Spinal cord (tissue), 9 donors: ENCODE measurements at regions not wholly inside any gene's neighbourhood (a gene's known extent, or its start where the extent isn't known, plus 50 kb on each side); places are given as distances from the start of the nearest gene placed in this dataset.

ENCODE experiments used
- DNase-seq, 6 donors: peaks; one replicate each; pipeline versions ENCODE4 v3.0.0 to v3.0.0-alpha.2; 2013 to 2015; ENCODE audit warnings: low spot score in 6 of 6, low read depth in 4 of 6
- H3K27ac ChIP-seq: one replicate; pipeline ENCODE4 v1.5.1; 2013; ENCODE audit warnings: low read depth, low read length, control low read depth
- H3K27me3 ChIP-seq: one replicate; pipeline ENCODE4 v1.6.1; 2013; ENCODE audit warnings: low read length; ENCODE audit not compliant: control insufficient read depth, insufficient read depth
- H3K36me3 ChIP-seq: one replicate; pipeline ENCODE4 v1.6.1; 2013; ENCODE audit warnings: low read length; ENCODE audit not compliant: control insufficient read depth, insufficient read depth
- H3K4me1 ChIP-seq: one replicate; pipeline ENCODE4 v1.6.1; 2013; ENCODE audit warnings: low read length; ENCODE audit not compliant: control insufficient read depth, insufficient read depth
- H3K4me3 ChIP-seq: one replicate; pipeline ENCODE4 v1.5.1; 2013; ENCODE audit warnings: low read depth, low read length, control low read depth
- H3K9me3 ChIP-seq: one replicate; pipeline ENCODE4 v1.6.1; 2013; ENCODE audit warnings: low read length; ENCODE audit not compliant: control insufficient read depth, insufficient read depth
- WGBS: methylation state at CpG from one replicate; pipeline ENCODE4 v1.1.5; 2013; ENCODE audit warnings: missing lambda C conversion rate; ENCODE audit not compliant: insufficient coverage; 5-methylcytosine and 5-hydroxymethylcytosine counted together
- donor health status: healthy.

DNA sequence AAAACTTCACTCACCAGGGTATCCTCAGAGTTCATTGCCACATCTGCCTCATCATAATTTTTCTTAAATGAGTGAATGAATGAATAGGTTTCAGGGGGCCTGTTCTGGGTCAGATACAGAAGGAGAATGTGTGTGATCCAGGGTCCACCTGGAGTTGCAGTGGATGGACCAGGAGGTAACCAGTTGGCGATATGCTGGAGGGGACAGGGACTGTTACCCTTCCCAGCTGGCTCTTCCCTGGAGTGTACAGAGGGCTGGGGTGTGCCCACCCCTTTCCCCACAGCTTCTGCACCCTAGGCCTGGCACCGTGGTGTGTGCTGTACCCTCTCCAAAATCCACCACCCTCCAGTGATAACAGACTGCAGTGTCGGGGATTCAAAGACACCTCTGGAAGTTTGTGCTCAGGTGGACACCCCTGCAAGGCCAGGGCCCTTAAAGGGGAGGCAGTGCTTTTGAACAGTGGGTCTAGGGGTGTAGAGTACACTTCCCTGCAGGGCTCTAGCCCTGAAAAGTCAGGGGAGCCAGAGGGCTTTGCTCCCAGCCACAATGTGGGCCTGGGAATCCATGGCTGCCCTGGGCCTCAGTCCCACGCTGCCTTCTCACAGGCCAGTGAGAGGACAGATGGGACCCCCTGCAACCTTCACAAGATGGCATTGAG, 134.4 kb upstream of the UNC5B start:
- Histone ChIP-seq H3K27ac (no peak overlapping the region), H3K36me3 (no peaks in the 10 kb centered on the region), H3K27me3 (no peaks in the 10 kb centered on the region), H3K4me3 (no peak overlapping the region), H3K9me3 (no peaks in the 10 kb centered on the region), H3K4me1 (peaks cover 37% of the 10 kb centered on the region)
- no peak for DNase-seq
- WGBS: no CpG with 5 or more reads among the region's 4 CpGs

DNA sequence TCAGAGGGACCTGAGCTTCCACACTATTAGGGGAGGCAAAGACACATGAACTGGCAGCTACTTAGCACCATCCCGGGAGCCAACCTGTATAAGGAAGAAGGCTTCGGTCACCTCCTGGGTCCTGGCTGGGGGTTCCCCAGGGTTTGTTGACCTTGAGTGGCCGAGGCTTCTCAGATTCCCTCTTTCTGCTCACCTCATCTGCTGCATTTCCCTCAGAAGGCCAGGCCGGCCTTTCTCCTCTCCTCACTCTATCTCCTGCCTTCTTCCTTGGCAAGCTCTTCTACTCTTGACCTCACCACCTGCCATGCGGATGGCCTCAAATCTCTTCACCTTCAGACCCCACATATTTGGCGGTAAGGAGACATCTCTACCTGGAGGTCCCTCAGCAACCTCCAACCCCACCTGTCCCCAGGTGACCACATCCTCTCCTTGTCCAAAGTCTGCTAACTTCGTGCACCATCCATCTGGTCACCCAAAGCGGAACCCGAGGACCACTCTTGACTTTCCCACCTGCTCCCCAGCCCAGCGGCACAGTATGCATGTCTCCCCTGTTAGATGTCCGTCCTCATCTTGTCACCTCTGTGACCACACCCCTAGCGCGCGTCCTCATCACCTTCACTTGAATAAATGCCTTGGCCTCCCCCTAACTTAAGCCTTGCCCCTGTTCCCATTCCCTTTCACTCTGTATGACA, 133.8 kb upstream of the UNC5B start:
- Histone ChIP-seq H3K9me3 (no peaks in the 10 kb centered on the region), H3K27me3 (no peaks in the 10 kb centered on the region), H3K36me3 (no peaks in the 10 kb centered on the region), H3K4me1 (peaks cover 33% of the 10 kb centered on the region), H3K4me3 (no peak overlapping the region), H3K27ac (no peak overlapping the region)
- no peak for DNase-seq
- 96% methylated on average over 14 of the region's 14 CpGs for WGBS

DNA sequence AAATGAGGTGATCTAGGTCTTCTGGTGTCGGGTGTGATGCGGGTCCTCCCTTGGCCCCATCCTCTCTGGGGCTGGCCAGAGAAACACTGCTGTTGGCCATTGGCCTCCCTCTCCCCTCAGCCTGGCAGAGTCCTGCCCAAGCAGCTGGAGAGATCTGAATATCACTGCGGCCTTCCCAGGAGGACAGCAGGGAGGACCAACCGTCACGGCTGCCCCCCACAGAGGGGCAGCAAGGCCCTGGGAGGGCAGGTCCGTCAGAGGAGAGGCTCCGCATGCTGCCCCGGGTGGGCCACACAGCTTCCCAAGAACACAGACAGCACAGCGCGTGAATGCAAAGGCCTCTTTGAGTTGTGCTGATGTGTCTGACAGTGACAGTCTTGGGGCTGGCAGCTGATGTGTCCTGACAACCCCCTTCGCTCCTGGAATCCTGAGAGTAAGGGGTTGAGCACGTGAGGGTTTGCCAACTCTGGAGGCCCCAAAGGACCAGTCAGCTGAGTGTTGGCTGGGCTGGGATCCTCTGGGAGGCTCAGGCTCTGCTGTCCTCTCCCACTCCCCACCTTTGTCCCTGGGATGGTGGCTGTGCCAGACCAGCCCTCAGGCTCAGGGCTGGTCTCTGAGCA, 132.5 kb upstream of the UNC5B start:
- Histone ChIP-seq H3K27me3 (no peaks in the 10 kb centered on the region), H3K36me3 (no peaks in the 10 kb centered on the region), H3K4me1 (peaks cover 28% of the 10 kb centered on the region), H3K27ac (no peak overlapping the region), H3K4me3 (no peak overlapping the region), H3K9me3 (no peaks in the 10 kb centered on the region)
- DNase-seq: no peak
- WGBS: 76% methylated on average over 11 of the region's 12 CpGs

DNA sequence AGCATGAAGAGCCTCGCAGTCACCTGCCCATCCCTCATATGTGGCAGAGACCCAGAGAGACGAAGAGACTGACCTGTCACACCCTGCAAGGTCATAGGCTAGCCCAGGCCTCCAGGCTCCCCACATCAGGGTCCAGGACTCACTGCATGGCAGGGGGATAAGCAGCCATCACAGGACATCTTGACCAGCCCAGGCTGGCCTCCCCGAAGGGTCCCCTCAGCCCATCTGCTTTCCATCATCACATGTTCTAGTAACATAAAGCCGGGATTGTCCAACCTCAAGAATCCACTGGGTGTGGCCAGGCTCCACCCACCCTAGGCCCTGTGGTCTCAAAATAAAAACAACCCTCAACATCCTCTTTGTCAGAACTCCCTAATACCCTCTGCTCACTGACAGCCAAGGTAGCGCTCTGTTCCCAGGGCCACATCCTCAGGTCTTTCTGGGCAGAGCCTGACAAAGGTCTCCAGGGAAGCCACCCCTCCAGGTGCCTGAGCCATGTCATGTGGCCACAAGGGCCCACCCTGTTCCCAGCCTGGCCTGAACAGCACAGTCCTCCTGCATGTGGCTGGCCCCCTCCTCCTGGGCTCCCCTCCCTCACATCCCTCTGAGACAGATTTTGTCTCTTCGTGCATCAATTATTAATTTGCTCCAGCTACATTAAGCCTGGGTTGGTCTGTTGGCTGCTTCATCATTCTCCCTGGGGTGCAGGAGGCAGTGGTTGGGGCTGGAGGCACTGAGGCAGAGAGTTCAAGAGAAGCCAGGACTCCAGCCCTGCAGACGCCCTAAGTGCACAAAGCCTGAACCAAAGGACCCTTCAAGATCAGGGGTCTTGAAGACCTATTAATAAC, 131.8 kb upstream of the UNC5B start:
- Histone ChIP-seq H3K9me3 (no peaks in the 10 kb centered on the region), H3K27ac (no peak overlapping the region), H3K4me1 (peaks cover 21% of the 10 kb centered on the region), H3K27me3 (no peaks in the 10 kb centered on the region), H3K36me3 (no peaks in the 10 kb centered on the region), H3K4me3 (no peak overlapping the region)
- 77% methylated on average over 6 of the region's 7 CpGs for WGBS
- DNase-seq: no peak

DNA sequence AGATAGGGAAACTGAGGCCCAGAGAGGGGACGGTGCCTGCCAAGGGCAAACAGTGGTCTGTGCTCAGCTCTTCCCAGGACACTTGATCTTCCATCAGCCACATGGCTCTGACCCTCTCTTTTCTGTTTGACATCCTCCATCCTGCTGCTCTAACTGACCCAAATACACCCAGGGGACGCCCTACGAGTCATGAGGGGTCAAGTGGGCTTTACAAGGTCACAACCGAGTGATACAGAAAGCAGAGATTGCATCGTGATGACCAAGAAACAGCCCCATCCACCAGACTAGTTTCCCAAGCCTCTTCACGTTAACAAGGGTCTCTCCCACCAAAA, 131.2 kb upstream of the UNC5B start:
- Histone ChIP-seq H3K4me3 (no peak overlapping the region), H3K27ac (no peak overlapping the region), H3K27me3 (no peaks in the 10 kb centered on the region), H3K4me1 (peaks cover 15% of the 10 kb centered on the region), H3K9me3 (no peaks in the 10 kb centered on the region), H3K36me3 (no peaks in the 10 kb centered on the region)
- 78% methylated on average over 6 of the region's 6 CpGs for WGBS
- no peak for DNase-seq

DNA sequence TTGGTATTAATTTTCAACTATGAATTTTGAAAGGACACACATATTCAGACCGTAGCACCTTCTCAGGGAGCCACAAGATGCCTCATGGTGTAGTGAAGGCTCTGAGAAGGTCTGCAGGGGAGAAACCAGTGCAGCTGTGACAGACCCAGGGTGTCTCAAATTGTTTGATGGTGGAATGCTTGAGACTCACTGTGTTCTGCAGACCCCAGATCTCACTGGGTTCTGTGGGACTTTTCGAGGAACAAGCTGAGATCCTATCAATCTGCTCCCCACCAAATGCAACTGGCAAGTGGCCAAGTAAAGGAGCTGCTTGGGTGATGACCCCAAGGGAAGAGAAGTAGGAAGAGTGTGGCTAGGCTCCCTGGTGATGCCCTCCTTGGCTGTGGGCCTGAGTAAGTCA, 130.5 kb upstream of the UNC5B start:
- H3K27ac ChIP-seq: no peak overlapping the region
- H3K27me3 ChIP-seq: no peaks in the 10 kb centered on the region
- WGBS: 60% methylated on average over 2 of the region's 2 CpGs
- H3K4me1 ChIP-seq: peaks cover 8% of the 10 kb centered on the region
- H3K4me3 ChIP-seq: no peak overlapping the region
- no peak for DNase-seq
- H3K9me3 ChIP-seq: no peaks in the 10 kb centered on the region
- no peaks in the 10 kb centered on the region for H3K36me3 ChIP-seq

DNA sequence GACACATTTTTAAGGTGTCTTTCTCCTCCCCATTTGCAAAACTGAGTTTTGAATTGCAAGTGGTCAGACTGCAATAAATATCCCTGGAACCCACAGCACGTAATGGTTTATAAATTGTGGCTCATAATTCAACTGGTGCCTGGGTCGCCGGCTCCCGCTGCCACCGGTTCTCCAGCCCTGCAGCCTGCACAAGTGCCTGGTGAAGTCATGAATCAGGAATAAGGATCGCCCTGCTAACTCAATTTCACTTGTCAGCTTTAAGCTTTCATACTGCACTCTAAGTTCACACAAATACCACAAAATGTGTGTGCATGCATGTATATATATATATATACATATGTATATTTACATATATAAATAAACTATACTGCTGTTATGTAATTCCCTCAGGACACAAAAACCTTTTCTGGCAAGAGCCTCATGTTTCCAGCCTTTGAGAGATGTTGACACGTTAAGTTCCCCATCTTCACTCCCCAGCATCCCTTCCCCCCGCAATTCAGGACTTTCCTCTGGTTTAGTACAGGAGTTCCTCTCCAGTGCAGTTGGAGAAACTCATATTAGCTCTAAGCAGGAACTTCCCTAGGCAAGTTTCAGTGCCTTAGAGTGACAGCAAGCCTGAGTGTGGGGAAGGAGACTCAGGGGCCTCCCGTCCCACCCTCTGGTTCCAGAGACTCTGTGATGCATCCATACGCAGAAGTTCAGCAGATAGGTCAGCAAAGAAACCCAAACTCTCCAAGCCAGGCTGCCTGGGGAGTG, 129.2 kb upstream of the UNC5B start:
- WGBS: 67% methylated on average over 7 of the region's 10 CpGs

DNA sequence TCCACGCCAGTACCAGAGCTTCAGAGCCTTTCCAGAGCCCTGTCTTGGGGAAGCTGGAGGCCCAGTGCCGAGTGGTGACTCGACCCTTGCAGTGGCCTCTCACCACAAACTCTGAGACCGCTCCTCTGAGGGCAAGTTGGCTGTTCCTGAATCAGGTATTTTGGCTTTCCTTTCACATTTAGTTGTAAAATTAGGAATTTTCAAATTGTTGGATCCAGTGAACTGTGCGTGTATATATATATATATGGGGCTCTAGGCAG, 128.7 kb upstream of the UNC5B start:
- WGBS: 89% methylated on average over 4 of the region's 5 CpGs
- Histone ChIP-seq H3K9me3 (no peaks in the 10 kb centered on the region), H3K27me3 (no peaks in the 10 kb centered on the region), H3K36me3 (no peaks in the 10 kb centered on the region), H3K4me3 (no peak overlapping the region), H3K27ac (no peak overlapping the region), H3K4me1 (peaks cover 4% of the 10 kb centered on the region)
- no peak for DNase-seq

More for the DNA sequence above, 129.2 kb upstream of the UNC5B start:
- no peak overlapping the region for H3K4me3 ChIP-seq
- peak in 1 of 6 donors; percentile 62 for DNase-seq
- peaks cover 4% of the 10 kb centered on the region for H3K4me1 ChIP-seq
- no peaks in the 10 kb centered on the region for H3K9me3 ChIP-seq
- H3K27me3 ChIP-seq: no peaks in the 10 kb centered on the region
- no peaks in the 10 kb centered on the region for H3K36me3 ChIP-seq
- no peak overlapping the region for H3K27ac ChIP-seq

DNA sequence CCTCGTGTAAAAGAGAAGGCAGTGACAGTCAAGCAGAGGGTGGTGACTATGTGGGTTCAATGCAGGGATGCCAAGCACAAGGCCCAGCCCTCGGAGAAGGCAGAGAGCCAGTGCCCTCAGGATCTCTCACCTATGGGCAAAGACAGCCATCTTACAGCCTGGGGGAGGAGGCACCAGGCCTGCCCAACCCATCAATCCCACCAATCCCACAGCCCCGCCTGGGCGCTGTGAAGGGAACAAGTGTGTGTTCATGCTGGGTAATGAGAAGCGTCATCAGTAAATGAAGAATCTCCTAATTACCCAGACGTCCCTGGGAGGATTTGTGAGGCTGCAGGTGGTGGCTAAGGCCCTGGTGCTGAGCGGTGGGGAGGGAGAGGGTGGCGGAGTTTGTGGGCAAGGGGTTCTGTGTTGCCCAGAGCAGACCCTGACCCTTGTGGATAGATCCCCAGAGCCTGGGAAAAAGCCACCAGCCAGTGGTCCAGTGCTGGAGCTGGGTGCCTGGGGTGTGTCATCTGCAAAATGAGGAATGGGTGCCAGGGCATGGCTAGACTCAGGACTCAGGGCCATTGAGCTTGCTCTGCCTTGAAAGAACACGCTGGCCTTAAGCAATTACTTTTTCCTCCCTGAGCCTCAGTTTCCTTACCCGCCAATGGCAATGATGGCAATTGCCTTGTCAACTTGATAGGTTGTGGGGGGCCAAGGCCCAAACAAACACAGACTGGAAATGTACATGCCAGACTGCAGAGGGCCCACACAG, 128.1 kb upstream of the UNC5B start:
- DNase-seq: peak in 1 of 6 donors; percentile 49
- Histone ChIP-seq H3K27ac (no peak overlapping the region), H3K9me3 (no peaks in the 10 kb centered on the region), H3K27me3 (no peaks in the 10 kb centered on the region), H3K4me1 (peaks cover 4% of the 10 kb centered on the region), H3K36me3 (no peaks in the 10 kb centered on the region), H3K4me3 (no peak overlapping the region)
- WGBS: 76% methylated on average over 5 of the region's 10 CpGs
